NCI-H69 (cell line): ENCODE measurements at regions not wholly inside any gene's neighbourhood (a gene's known extent, or its start where the extent isn't known, plus 50 kb on each side); places are given as distances from the start of the nearest gene placed in this dataset.
"Not testable (repeated sequence)": the region's sequence is repeated elsewhere in the genome, so short reads cannot be mapped to it uniquely, and the experiment has no call there.

ENCODE experiments used
- DNase-seq: peaks from one replicate; lab custom pipeline; 2025; lab: John Stamatoyannopoulos, UW

DNA sequence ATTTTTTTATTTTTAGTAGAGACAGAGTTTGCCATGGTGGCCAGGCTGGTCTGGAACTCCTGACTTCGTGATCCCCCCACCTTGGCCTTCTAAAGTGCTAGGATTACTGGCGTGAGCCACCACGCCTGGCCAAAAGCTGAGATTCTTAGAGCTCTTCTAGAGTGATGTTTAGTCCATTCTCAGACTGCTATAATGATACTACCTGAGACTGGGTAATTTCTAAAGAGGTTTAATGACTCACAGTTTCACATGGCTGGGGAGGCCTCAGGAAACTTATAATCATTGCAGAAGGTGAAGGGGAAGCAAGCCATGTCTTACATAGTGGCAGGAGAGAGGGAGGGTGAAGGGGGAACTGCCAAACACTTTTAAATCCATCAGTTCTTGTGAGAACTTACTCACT lies 1804.9 kb upstream of the LRRTM1 start:
- DNase-seq = no peak

DNA sequence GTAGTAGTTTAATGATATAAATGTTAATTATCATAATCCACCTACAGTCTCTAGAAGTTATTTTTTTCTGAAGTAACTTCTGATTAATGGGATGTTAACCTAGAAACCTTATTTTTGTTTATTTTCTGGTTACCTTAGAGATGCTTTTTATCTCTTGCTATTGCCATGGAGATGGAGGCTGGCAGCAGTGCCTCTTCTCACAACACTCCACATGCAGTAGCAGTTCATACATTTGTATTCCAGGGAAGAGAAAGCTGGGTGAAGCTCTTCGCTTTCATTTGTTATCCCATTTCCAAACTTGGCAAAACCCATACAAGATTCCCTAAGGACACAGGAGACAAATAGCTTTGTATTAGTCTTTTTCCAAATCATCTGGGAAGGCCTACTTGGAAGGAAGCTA lies 1794.1 kb upstream of the LRRTM1 start:
- no peak for DNase-seq

DNA sequence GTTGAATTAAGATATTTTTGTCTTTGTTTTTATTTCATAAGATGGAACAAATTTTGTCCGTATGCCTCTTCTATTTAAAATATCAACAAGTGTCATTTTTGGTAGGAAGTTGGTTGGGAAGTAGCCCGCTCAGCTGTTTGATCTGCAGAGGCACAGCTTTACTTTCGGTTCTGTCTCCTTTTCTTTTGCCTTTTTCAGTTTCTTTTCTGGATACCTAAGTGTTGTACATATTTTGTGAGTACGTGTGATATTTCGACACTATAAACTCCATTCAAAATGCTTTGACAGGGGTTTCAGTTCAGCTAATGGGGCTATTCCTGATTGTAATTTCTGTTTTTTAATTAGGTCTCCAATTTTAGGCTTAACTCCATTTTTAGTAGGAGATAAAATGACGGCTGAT lies 1785.0 kb upstream of the LRRTM1 start:
- DNase-seq = no peak

DNA sequence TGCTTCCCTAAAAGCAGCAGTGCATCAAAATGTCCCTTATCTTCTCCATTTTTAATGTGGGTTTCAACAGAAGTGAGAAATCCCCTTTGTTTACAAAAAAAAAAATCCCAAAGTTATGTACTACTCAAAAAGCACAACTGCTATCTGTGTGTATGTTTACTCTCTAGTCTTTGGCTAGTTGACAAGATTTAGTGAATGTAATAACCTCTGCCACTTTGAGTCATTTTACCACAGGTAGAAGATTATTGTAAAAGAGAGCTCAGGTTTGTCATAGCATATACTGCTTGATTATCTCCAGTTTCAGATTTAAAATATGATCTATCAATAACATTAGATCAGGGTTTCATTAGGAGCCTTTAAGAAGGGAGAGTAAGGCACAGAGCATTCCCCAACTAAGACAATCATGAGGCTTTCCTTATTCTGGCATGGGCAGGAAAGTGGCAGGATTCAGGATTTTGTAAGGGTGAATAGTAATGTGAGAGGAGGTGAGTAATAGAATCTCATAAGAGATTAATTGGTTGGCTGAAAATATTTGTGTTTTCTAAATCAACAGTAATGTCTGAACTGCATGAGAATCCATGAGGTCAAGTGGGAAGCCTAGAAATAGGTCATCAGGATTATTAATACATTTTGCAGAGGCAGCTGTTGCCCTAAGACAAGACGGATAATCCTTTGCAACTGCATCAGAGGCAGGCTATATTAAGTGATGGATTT lies 1780.3 kb upstream of the LRRTM1 start:
- no peak for DNase-seq

GRCh38 chr2:82075875-82076274 lies 1771.3 kb upstream of the LRRTM1 start:
- DNase-seq = no peak

GRCh38 chr2:82062463-82062862 lies 1757.9 kb upstream of the LRRTM1 start:
- no peak for DNase-seq

DNA sequence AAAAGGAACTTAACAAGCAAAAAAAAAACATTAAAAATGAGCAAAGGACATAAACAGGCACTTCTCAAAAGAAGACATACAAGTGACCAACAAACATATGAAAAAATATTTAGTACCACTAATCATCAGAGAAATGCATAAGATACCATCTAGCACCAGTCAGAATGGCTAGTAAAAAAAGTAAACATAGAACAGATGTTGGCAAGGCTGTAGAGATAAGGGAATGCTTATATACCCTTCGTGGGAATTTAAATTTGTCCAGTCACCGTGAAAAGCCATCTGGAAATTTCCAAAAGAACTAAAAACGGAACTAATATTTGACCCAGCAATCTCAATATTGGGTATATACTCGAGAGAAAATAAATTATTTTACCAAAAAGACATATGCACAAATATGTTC lies 1751.3 kb upstream of the LRRTM1 start:
- DNase-seq = no peak

DNA sequence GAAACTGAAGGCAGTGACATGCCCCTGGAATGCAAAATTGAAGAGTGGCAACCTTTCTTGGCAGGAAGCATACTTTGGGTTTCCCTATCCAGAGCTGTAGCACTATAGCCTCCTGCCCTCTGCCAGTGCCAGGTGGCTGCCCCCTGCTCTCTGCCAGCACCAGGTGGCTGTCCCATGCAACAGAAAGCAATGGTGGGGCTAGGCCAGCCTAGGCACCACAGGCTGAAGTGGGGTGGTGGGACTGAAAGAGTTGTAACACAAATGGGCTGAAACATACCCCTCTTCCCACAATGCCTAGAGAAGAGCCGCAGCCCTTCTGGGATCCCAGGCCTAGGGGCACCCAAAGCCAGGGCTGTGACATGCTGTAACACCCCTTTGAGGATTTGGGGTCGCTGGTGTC lies 1739.3 kb upstream of the LRRTM1 start:
- DNase-seq = no peak

GRCh38 chr2:82027921-82028615 lies 1723.5 kb upstream of the LRRTM1 start:
- no peak for DNase-seq

DNA sequence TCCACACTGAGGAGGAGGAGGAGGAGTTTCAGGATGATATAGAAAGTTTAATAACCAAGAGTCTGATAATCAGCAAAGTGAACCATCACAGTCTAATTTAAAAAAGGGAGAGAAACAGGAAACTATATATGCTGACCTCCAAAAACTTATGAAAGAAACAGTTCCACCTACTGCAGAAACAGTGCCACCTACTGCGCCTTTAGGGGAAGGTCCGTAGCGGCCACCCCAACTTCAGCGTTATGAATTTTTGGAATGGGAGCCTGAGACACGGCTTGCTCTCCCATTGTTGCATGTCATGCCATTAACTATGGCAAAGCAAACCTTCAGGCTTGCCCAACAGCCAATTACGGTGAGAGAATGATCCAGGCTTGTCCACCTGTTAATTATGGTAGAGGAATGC lies 1719.2 kb upstream of the LRRTM1 start:
- peak; percentile 19 for DNase-seq

DNA sequence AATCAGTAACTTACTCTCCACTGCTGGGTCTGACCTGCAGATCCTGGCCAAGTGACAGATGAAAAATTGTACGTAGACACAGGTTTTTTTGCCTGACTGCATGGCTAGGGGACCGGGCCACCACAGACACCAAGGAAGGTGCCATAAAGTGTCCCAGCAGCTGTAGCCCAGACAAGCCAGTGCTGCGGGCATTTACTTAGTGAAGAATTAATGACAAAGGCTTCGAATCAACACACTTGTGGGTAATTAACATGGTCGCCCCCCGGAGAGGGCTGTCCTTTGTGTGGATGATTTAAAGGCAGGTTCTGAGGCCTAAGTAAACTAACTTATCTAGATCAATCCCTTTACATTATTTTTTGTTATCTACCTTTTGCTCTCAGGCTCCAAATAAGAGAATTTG lies 1709.1 kb upstream of the LRRTM1 start:
- DNase-seq = peak; percentile 0

GRCh38 chr2:82007071-82007664 lies 1702.6 kb upstream of the LRRTM1 start:
- DNase-seq = no peak

DNA sequence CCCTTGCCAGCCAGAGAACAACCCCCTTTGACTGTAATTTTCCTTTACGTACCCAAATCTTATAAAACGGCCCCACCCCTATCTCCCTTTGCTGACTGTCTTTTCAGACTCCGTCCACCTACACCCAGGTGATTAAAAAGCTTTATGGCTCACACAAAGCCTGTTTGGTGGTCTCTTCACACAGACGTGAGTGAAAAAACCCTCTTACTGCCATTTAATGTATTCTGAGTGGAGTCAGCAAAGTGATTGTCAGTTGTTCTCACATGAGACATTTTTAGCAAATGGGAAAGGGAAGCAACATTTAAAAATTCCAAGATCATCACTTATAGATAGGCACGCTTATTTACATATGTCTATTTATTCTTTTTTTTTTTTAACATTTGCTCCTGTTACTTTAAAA lies 1701.3 kb upstream of the LRRTM1 start:
- not testable (repeated sequence) for DNase-seq

DNA sequence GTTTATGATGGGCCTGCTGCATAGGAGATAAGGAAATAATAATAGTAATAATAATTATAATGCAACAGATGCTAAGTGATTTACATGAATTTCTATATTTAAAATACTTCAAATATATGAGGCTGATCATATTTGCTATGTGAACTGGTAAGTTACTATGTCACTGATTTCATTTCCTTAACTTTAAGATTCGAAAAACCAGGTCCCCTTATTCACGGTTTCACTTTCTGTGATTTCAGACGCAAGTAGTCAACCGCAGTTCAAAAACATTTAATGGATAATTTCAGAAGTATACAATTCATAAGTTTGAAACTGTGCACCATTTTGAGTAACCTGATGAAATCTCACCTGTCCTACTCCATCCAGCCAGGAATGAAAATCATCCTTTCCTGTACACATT lies 1697.1 kb upstream of the LRRTM1 start:
- no peak for DNase-seq

DNA sequence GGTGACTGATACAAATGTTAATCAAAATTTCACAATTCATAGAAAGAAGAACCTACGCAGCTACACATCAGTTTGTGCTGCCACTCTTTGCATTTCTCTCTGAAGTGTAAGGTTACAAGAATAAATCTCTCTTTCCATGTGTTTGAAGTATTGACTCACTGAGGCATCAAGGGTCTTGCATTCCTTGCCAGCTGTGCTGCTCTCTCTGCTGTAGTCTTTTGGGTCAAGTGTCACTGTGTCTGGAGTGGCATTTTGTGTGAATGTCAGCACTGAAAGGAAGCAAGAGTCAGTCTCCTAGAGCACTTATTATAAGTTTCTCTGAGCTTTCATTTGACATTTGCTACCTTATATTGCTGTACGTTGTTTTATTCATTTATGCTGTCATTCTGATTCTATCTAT lies 1696.1 kb upstream of the LRRTM1 start:
- DNase-seq = no peak

- DNase-seq = no peak
These were observed 1691.8 kb upstream of the LRRTM1 start for GRCh38 chr2:81996332-81996731.

DNA sequence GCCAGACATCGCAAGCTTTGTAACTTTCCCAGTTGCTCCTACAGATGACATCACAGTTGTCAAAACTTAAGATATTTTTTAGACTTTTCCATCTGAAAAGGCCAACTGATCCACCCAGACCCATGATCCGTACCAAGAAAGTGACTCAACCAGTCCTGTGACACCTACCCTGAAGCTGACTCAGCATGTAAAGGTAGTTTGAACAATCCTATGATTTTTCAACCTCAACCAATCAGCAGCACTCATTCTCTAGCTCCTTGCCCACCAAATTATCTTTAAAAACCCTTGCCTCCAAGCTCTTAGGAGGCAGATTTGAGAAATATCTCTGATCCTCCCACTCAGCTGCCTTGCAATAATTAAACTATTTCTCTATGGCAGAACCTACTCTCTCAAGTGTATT lies 1686.7 kb upstream of the LRRTM1 start:
- no peak for DNase-seq

GRCh38 chr2:81987370-81987769 lies 1682.8 kb upstream of the LRRTM1 start:
- DNase-seq = no peak

DNA sequence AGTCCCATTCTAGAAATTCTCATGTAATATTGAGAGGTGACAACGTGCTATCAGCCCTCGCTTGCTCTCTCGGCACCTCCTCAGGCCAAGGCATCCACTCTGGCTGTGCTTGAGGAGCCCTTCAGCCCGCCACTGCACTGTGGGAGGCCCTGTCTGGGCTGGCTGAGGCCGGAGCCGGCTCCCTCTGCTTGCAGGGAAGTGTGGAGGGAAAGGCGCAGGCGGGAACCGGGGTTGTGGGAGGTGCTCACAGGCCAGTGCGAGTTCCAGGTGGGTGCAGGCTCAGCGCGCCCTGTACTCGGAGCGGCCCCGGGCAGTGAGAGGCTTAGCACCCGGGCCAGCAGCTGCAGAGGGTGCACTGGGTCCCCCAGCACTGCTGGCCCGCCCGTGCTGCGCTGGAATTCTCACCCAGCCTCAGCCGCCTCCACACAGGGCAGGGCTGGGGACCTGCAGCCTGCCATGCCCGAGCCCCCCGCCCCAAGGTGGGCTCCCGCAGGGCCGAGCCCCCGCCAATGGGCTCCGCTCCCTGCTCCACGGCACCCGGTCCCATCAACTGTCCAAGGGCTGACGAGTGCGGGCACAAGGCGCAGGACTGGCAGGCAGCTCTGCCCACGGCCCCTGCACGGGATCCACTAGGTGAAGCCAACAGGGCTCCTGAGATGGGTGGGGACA lies 1680.6 kb upstream of the LRRTM1 start:
- no peak for DNase-seq

GRCh38 chr2:81981585-81981984 lies 1677.0 kb upstream of the LRRTM1 start:
- no peak for DNase-seq

DNA sequence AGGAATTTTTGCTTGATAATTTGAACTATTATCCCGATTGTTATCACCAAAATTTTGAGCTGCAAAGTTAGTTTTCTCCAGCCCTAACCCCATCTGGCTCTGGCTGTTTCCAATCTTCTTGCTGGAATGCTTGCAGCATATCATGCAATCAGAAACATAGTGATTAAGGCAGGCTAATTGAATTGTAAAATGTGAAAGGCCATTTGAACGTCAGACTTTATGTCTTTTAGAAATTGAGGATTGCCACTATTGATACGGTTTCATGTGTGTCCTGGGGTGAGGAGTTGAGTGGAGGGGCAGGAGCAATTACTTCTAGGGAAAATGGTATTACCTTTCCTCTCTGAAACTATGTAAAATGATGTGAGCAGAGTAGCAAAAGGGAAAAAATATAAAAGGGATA lies 1674.5 kb upstream of the LRRTM1 start:
- DNase-seq = no peak

DNA sequence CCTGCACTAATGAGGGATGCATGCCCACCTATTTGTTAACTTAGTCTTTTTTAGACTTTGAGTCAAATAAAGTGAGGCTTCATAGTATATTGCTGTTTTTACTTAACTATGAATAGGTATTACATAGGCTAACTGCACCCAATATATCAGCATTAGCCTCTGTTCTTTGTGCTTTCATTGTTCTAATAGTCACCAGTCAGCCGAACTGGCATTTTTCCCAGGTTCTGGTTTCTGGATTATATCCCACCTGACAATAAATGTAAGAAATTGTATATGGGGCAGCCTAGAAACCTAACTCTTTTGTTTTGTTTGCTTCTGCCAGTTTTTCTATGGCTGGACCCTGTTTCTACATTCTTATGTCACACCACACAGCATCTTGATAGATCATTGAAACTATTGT lies 1672.4 kb upstream of the LRRTM1 start:
- no peak for DNase-seq

- DNase-seq = no peak
These were observed 1669.7 kb upstream of the LRRTM1 start for GRCh38 chr2:81974216-81974615.
